Activated naive CD8-positive, alpha-beta T cell (primary cell): ENCODE measurements at regions not wholly inside any gene's neighbourhood (a gene's known extent, or its start where the extent isn't known, plus 50 kb on each side); places are given as distances from the start of the nearest gene placed in this dataset.

Source experiments
- H3K27ac Mint-ChIP-seq: one replicate; pipeline ENCODE4 v1.8.0; 2021; ENCODE audit warnings: mixed read lengths
- H3K27me3 Mint-ChIP-seq: one replicate; pipeline ENCODE4 v1.8.0; 2021; ENCODE audit warnings: mixed read lengths
- H3K36me3 Mint-ChIP-seq: one replicate; pipeline ENCODE4 v1.8.0; 2021; ENCODE audit warnings: mixed read lengths
- H3K4me1 Mint-ChIP-seq: one replicate; pipeline ENCODE4 v1.8.0; 2021; ENCODE audit warnings: low read depth, mixed read lengths
- H3K4me3 Mint-ChIP-seq: one replicate; pipeline ENCODE4 v1.8.0; 2021; ENCODE audit warnings: mild to moderate bottlenecking, mixed read lengths
- H3K9me3 Mint-ChIP-seq: one replicate; pipeline ENCODE4 v1.8.0; 2021; ENCODE audit warnings: low read depth, mixed read lengths

- no peaks in the 10 kb centered on the region for H3K36me3 Mint-ChIP-seq
- H3K27me3 Mint-ChIP-seq: peaks cover 2% of the 10 kb centered on the region
- no peak overlapping the region for H3K27ac Mint-ChIP-seq
- no peak overlapping the region for H3K4me3 Mint-ChIP-seq
- H3K9me3 Mint-ChIP-seq: no peaks in the 10 kb centered on the region
- H3K4me1 Mint-ChIP-seq: no peaks in the 10 kb centered on the region
Observed at GRCh38 chr11:119496997-119497396, 74.0 kb upstream of the THY1 start.

GRCh38 chr11:119496469-119496868 lies 73.5 kb upstream of the THY1 start:
- no peak overlapping the region for H3K4me3 Mint-ChIP-seq
- peaks cover 2% of the 10 kb centered on the region for H3K27me3 Mint-ChIP-seq
- no peaks in the 10 kb centered on the region for H3K9me3 Mint-ChIP-seq
- no peaks in the 10 kb centered on the region for H3K36me3 Mint-ChIP-seq
- no peaks in the 10 kb centered on the region for H3K4me1 Mint-ChIP-seq
- H3K27ac Mint-ChIP-seq: no peak overlapping the region

- Mint-ChIP-seq H3K9me3 (no peaks in the 10 kb centered on the region), H3K36me3 (no peaks in the 10 kb centered on the region), H3K27ac (no peak overlapping the region), H3K4me3 (no peak overlapping the region), H3K4me1 (no peaks in the 10 kb centered on the region), H3K27me3 (peaks cover 6% of the 10 kb centered on the region)
Observed at GRCh38 chr11:119493712-119494111, 70.7 kb upstream of the THY1 start.

DNA sequence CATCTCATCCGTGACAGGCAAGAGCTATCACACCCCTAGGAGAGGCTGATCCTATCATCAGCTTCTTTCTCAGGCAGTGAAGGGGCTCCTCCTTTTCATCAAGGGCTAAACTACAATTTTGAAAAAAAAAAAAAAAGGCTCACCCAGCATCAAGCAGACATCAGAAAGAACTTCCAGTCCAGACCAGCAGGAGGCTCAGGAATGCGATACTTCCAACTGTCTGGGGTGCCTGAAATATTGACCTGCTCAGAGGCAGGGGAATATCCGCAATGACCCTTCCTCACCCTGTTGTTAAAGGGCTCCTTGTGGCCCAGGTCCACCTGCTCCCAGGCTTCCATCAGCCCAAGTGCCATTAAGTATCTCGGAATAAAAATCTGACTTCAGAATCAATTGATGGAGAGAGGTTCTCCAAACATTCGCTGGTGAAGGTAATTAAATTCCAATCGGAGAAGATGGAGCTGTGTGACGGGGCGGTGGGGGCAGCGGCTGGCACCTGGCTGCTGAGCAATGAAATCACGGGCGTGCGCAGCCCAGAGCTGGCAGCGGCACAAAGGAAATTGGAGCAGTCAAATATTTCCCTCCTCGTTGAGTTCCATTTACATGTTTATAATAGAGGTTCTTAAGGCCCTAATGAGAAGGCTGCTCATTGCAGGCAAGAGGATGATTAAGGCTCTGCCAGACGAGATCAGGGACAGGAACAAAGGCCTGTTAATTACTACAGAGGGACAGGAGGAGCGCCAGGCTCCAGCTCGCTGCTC lies 69.0 kb upstream of the THY1 start:
- H3K27ac Mint-ChIP-seq: no peak overlapping the region
- no peak overlapping the region for H3K4me3 Mint-ChIP-seq
- no peaks in the 10 kb centered on the region for H3K4me1 Mint-ChIP-seq
- H3K27me3 Mint-ChIP-seq: peaks cover 5% of the 10 kb centered on the region
- no peaks in the 10 kb centered on the region for H3K9me3 Mint-ChIP-seq
- H3K36me3 Mint-ChIP-seq: no peaks in the 10 kb centered on the region

GRCh38 chr11:119490253-119491006 lies 67.5 kb upstream of the THY1 start:
- Mint-ChIP-seq H3K27me3 (peaks cover 6% of the 10 kb centered on the region), H3K9me3 (no peaks in the 10 kb centered on the region)

GRCh38 chr11:119489087-119489486 lies 66.1 kb upstream of the THY1 start:
- Mint-ChIP-seq H3K4me1 (no peaks in the 10 kb centered on the region), H3K36me3 (no peaks in the 10 kb centered on the region), H3K27ac (no peak overlapping the region), H3K9me3 (no peaks in the 10 kb centered on the region), H3K27me3 (peaks cover 7% of the 10 kb centered on the region), H3K4me3 (no peak overlapping the region)

More at GRCh38 chr11:119490253-119491006, 67.5 kb upstream of the THY1 start:
- Mint-ChIP-seq H3K27ac (no peak overlapping the region), H3K4me1 (no peaks in the 10 kb centered on the region), H3K4me3 (no peak overlapping the region), H3K36me3 (no peaks in the 10 kb centered on the region)

DNA sequence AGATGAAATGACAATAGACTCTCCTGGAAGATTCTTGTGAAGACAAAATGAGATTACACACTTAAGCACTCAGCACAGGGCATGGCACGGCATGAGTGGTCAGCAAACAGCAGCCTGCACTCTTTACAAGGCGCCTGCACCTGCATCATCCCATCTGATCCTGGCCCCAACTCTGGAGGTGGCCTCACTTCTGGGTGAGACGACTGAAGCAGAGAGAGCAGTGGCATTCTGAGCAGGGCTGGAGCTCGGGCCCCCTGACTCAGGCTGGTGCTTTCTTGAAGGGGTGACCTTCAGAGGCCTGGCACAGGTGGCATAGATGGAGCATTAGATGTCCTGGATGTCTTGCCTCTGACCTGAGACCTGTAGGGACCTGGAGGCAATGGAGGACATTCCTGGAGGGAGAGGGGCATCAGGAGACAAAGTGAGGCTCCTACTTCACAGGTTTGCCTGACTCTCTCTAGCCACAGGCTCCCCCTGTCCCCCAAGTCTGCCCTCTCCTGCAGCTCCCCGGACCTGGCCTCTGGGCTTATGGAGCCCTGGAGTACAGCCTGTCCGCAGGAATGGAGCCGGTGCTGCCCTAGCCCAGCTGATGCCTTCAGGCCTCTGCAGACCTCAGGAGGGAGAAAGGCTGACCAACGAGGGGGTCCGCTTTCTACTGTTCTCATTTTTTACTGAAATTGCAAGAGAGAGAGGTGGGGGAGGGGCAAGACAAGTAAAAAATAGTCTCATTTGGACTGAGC lies 65.5 kb upstream of the THY1 start:
- H3K36me3 Mint-ChIP-seq: no peaks in the 10 kb centered on the region
- H3K9me3 Mint-ChIP-seq: no peaks in the 10 kb centered on the region
- no peaks in the 10 kb centered on the region for H3K4me1 Mint-ChIP-seq
- H3K27me3 Mint-ChIP-seq: peaks cover 7% of the 10 kb centered on the region
- no peak overlapping the region for H3K4me3 Mint-ChIP-seq
- no peak overlapping the region for H3K27ac Mint-ChIP-seq

DNA sequence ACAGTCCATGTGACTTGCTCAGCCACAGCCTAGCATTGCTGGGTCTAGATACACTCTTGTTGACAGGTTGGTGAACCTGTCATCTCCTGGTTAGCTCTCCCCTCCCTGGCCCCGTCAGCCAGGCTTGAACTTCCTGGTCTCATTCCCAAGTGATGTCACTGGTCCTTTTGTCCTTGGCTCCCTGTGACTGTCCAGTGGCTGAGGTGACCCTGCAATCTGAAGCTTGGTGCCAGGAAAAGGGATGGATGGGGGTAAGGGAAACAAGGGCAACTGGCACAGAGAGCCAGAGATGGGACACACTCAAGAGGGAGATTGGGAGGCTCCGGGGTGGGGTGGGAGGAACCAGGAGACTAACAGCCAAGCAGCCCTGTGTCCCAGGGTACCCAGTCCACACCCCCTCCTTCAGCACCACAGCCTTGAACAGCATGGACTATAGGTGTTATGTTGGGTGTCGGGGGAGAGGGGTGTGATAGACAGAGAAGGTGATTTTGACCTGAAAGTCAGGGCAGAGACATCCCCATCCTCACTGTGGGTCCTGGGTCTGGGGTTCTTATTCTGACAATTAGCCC lies 63.8 kb upstream of the THY1 start:
- no peak overlapping the region for H3K4me3 Mint-ChIP-seq
- no peaks in the 10 kb centered on the region for H3K9me3 Mint-ChIP-seq
- no peak overlapping the region for H3K27ac Mint-ChIP-seq
- peaks cover 8% of the 10 kb centered on the region for H3K27me3 Mint-ChIP-seq
- H3K36me3 Mint-ChIP-seq: no peaks in the 10 kb centered on the region
- H3K4me1 Mint-ChIP-seq: no peaks in the 10 kb centered on the region

DNA sequence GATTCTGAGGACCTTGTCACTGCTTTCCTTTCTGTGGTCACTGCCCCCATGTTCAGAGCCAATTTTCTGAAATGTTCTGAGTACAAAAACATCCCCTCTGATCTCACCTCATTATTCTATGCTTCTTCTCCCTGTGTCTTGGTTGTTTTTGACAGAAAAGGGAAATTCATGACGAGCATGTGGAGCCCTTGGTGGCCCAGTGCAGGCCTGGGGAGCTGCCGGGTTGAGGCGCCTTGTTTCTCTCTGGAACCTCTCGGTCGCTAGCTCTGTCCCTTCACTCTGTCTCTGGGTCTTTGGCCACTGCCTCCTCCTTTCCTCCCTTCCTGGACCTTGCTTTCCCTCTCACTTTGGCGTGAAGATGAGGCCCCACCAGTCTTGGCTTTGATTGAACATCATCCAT lies 63.0 kb upstream of the THY1 start:
- Mint-ChIP-seq H3K27me3 (peaks cover 8% of the 10 kb centered on the region), H3K27ac (no peak overlapping the region), H3K4me3 (no peak overlapping the region), H3K4me1 (no peaks in the 10 kb centered on the region), H3K9me3 (no peaks in the 10 kb centered on the region), H3K36me3 (no peaks in the 10 kb centered on the region)

DNA sequence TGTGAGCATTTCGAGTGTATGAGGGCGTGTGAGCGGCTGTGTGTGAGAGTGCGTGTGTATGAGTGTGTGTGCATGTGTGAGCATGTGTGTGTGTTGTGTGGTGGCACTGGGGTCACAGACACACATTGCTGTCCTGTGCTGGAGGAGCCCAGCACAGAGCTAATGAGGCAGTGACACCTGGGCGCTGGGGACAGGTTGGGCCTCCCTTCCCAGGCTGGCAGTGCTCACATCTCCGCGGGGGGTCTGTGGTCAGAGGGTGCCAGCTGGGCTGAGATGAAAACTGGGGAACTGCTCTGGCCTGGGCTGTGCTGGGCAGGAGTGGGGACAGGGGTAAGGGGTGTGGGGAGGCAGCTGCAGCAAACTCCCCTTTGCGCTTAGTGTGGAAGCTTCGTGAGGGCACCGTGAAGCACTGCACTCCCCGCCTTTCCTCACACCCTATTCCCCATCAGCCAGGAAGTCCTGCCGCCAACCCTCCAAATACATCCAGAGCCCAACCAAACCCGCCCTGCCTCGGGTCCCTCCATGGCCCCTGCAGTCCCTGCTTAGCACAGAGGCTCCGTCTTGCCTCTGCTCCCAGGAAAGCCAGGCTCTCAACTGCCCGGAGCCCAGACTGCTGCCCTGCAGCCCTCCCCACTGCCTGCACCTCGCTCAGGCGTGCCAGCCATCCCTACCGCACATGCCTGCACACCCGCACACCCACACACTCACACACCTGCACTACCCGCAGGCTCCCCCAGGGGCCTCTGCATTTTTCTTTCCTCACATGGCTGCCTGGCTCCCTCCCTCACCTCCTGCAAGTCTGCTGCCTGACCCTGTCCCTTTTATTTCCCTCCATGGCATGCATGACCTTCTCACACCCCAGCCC lies 62.0 kb upstream of the THY1 start:
- H3K27ac Mint-ChIP-seq: no peak overlapping the region
- no peak overlapping the region for H3K4me3 Mint-ChIP-seq
- no peaks in the 10 kb centered on the region for H3K4me1 Mint-ChIP-seq
- no peaks in the 10 kb centered on the region for H3K9me3 Mint-ChIP-seq
- no peaks in the 10 kb centered on the region for H3K36me3 Mint-ChIP-seq
- H3K27me3 Mint-ChIP-seq: peaks cover 8% of the 10 kb centered on the region

- H3K4me3 Mint-ChIP-seq: no peak overlapping the region
- H3K27ac Mint-ChIP-seq: no peak overlapping the region
Observed at GRCh38 chr11:119483881-119484371, 61.0 kb upstream of the THY1 start.

GRCh38 chr11:119483341-119483880 lies 60.4 kb upstream of the THY1 start:
- H3K9me3 Mint-ChIP-seq: no peaks in the 10 kb centered on the region
- no peaks in the 10 kb centered on the region for H3K36me3 Mint-ChIP-seq
- H3K4me3 Mint-ChIP-seq: no peak overlapping the region
- no peak overlapping the region for H3K27ac Mint-ChIP-seq
- peaks cover 5% of the 10 kb centered on the region for H3K27me3 Mint-ChIP-seq
- H3K4me1 Mint-ChIP-seq: no peaks in the 10 kb centered on the region

More at GRCh38 chr11:119483881-119484371, 61.0 kb upstream of the THY1 start:
- Mint-ChIP-seq H3K36me3 (no peaks in the 10 kb centered on the region), H3K9me3 (no peaks in the 10 kb centered on the region), H3K4me1 (no peaks in the 10 kb centered on the region), H3K27me3 (peaks cover 7% of the 10 kb centered on the region)

DNA sequence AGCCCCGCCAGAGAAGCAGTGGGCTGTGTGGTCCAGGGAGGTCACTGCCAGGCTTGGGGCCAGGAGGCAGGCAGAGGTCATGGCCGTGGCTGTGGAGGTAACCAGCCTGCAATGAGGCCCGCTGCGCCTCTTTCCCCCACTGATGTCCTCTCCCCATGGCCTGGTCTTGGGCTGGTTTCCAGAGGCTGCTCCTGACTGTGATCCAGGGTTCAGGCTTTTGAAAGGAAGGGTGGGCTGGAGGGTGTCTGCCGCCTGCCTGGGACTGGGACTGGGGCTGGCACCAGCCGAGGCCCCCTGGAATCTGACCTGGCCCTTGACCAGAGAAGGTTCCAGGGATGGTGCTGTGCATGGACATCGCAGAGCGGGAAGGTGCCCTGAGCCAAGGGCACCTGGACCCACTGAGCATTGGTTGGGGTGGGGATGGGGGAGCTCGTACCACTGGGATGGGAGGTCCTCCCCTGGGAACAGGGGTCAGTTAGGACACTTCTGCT lies 59.6 kb upstream of the THY1 start:
- H3K27me3 Mint-ChIP-seq: peaks cover 4% of the 10 kb centered on the region
- H3K4me1 Mint-ChIP-seq: no peaks in the 10 kb centered on the region
- H3K9me3 Mint-ChIP-seq: no peaks in the 10 kb centered on the region
- no peak overlapping the region for H3K4me3 Mint-ChIP-seq
- no peak overlapping the region for H3K27ac Mint-ChIP-seq
- H3K36me3 Mint-ChIP-seq: no peaks in the 10 kb centered on the region
